ENCODE measurements at regions not wholly inside any gene's neighbourhood (a gene's known extent, or its start where the extent isn't known, plus 50 kb on each side); places are given as distances from the start of the nearest gene placed in this dataset.

- no peak for DNase-seq (ENCODE audit: low read depth)
Observed at GRCh38 chr6:108734271-108734922, 113.8 kb upstream of the ARMC2 start.

GRCh38 chr6:108735310-108736001, 112.8 kb upstream of the ARMC2 start:
- DNase-seq (ENCODE audit: low read depth) = no peak

- no peak for DNase-seq (ENCODE audit: low read depth)
Observed at GRCh38 chr6:108736002-108736361, 112.2 kb upstream of the ARMC2 start.

GRCh38 chr6:108736832-108737231, 111.4 kb upstream of the ARMC2 start:
- no peak for DNase-seq (ENCODE audit: low read depth)

- no peak for DNase-seq (ENCODE audit: low read depth)
Observed at GRCh38 chr6:108737594-108738546, 110.4 kb upstream of the ARMC2 start.

- DNase-seq (ENCODE audit: low read depth) = no peak
Observed at GRCh38 chr6:108738684-108739416, 109.4 kb upstream of the ARMC2 start.

- no peak for DNase-seq (ENCODE audit: low read depth)
Observed at GRCh38 chr6:108739496-108740330, 108.5 kb upstream of the ARMC2 start.

- no peak for DNase-seq (ENCODE audit: low read depth)
Observed at GRCh38 chr6:108741331-108741989, 106.8 kb upstream of the ARMC2 start.

- DNase-seq (ENCODE audit: low read depth) = no peak
Observed at GRCh38 chr6:108742041-108742440, 106.2 kb upstream of the ARMC2 start.

GRCh38 chr6:108744244-108744972, 103.8 kb upstream of the ARMC2 start:
- no peak for DNase-seq (ENCODE audit: low read depth)

- no peak for DNase-seq (ENCODE audit: low read depth)
Observed at GRCh38 chr6:108744996-108745395, 103.2 kb upstream of the ARMC2 start.

- no peak for DNase-seq (ENCODE audit: low read depth)
Observed at GRCh38 chr6:108745664-108746336, 102.4 kb upstream of the ARMC2 start.

- no peak for DNase-seq (ENCODE audit: low read depth)
Observed at GRCh38 chr6:108746366-108746765, 101.9 kb upstream of the ARMC2 start.

GRCh38 chr6:108746836-108747575, 101.2 kb upstream of the ARMC2 start:
- no peak for DNase-seq (ENCODE audit: low read depth)

- no peak for DNase-seq (ENCODE audit: low read depth)
Observed at GRCh38 chr6:108748055-108748454, 100.2 kb upstream of the ARMC2 start.

- no peak for DNase-seq (ENCODE audit: low read depth)
Observed at GRCh38 chr6:108748959-108749358, 99.3 kb upstream of the ARMC2 start.

GRCh38 chr6:108750801-108751200, 97.4 kb upstream of the ARMC2 start:
- DNase-seq (ENCODE audit: low read depth) = no peak

- no peak for DNase-seq (ENCODE audit: low read depth)
Observed at GRCh38 chr6:108751282-108751681, 96.9 kb upstream of the ARMC2 start.

All from stimulated activated CD8-positive, alpha-beta memory T cell treated with anti-CD3 and anti-CD28 coated beads, Interleukin-15, amount 100 ng/mL, for 24 hours (primary cell).